ENCODE measurements at regions not wholly inside any gene's neighbourhood (a gene's known extent, or its start where the extent isn't known, plus 50 kb on each side); places are given as distances from the start of the nearest gene placed in this dataset.

- no peak for TF ChIP-seq YY1 (IDR thresholded peaks at IDR 0.05; ENCODE audit: low read depth)
- no peak for TF ChIP-seq TAF1 (IDR thresholded peaks at IDR 0.05; ENCODE audit: low read depth)
- TF ChIP-seq REST (IDR thresholded peaks at IDR 0.05; ENCODE audit: low read depth) = no peak
- no peak for TF ChIP-seq EGR1 (IDR thresholded peaks at IDR 0.05)
- TF ChIP-seq CEBPB (IDR thresholded peaks at IDR 0.05) = no peak
- TF ChIP-seq TCF12 (IDR thresholded peaks at IDR 0.05; ENCODE audit: low read depth) = no peak
- no peak for TF ChIP-seq CREB1 (IDR thresholded peaks at IDR 0.05; ENCODE audit: low read depth)
- no peak for TF ChIP-seq MAX (IDR thresholded peaks at IDR 0.05)
These were observed 1697.1 kb upstream of the NUDT12 start for GRCh38 chr5:105259581-105260217.
